ENCODE measurements at regions not wholly inside any gene's neighbourhood (a gene's known extent, or its start where the extent isn't known, plus 50 kb on each side); places are given as distances from the start of the nearest gene placed in this dataset.

GRCh38 chr2:147614979-147615470 lies 229.8 kb upstream of the ACVR2A start:
- ATAC-seq (ENCODE audit: low read depth), result no peak
- POLR2A ChIA-PET, result no interaction called here
- no peak overlapping the region for H3K9ac ChIP-seq (ENCODE audit: low read length)
- intact Hi-C loops (cut with micrococcal nuclease), result no loop called here
- no peaks in the 10 kb centered on the region for H3K4me1 ChIP-seq (ENCODE audit: control insufficient read depth in 2 of 2, insufficient read depth in 2 of 2, low read length in 2 of 2)
- CTCF ChIA-PET, result no interaction called here
- no peak overlapping the region for H3K27ac Mint-ChIP-seq
- H3K4me2 ChIP-seq (replicated peaks; ENCODE audit: low read depth, low read length, poor library complexity, severe bottlenecking), result no peak overlapping the region
- no peaks in the 10 kb centered on the region for H3K36me3 ChIP-seq (replicated peaks in 1 of 2; ENCODE audit: control extremely low read depth in 1 of 2, control insufficient read depth in 1 of 2, extremely low read depth in 1 of 2, insufficient read depth in 2 of 2, low read length in 1 of 2)
- TF ChIP-seq EZH2 (IDR thresholded peaks at IDR 0.05; ENCODE audit: borderline replicate concordance, insufficient read depth, low read depth, low read length, poor library complexity, severe bottlenecking), result no peak
- no peak for TF ChIP-seq CTCF (IDR thresholded peaks at IDR 0.05)
- H3K9me3 ChIP-seq (ENCODE audit: control extremely low read depth in 1 of 3, control insufficient read depth in 2 of 3, insufficient read depth in 1 of 3, low read length in 2 of 3), result no peaks in the 10 kb centered on the region
- H4K20me1 ChIP-seq (ENCODE audit: control insufficient read depth, insufficient read depth, low read length, poor library complexity, severe bottlenecking), result no peaks in the 10 kb centered on the region
- no peaks in the 10 kb centered on the region for H3K27me3 ChIP-seq (replicated peaks in 1 of 4; ENCODE audit: control extremely low read depth in 1 of 4, control insufficient read depth in 3 of 4, insufficient read depth in 4 of 4, low read length in 3 of 4)
- H3K79me2 ChIP-seq (ENCODE audit: control insufficient read depth, insufficient read depth, low read length), result no peaks in the 10 kb centered on the region
- H3K9me3 Mint-ChIP-seq (ENCODE audit: insufficient read depth), result no peaks in the 10 kb centered on the region
- 93% methylated on average over 3 of the region's 4 CpGs for WGBS (ENCODE audit: insufficient coverage)
- H3K4me3 ChIP-seq (ENCODE audit: control extremely low read depth in 1 of 5, extremely low read depth in 1 of 5, insufficient read depth in 1 of 5, low read depth in 2 of 5, low read length in 4 of 5), result no peak overlapping the region
- no peak overlapping the region for H3K27ac ChIP-seq (ENCODE audit: low read length in 2 of 2)
- H3K4me3 Mint-ChIP-seq, result no peak overlapping the region
- H3K27me3 Mint-ChIP-seq, result no peaks in the 10 kb centered on the region
- H2AFZ ChIP-seq (ENCODE audit: insufficient read depth, low read depth, low read length, poor library complexity, severe bottlenecking), result no peak overlapping the region
- DNase-seq, result no peak
- H3K4me1 Mint-ChIP-seq, result no peaks in the 10 kb centered on the region

- ChIA-PET POLR2A (no interaction called here), CTCF (no interaction called here)
- H4K20me1 ChIP-seq (ENCODE audit: control insufficient read depth, insufficient read depth, low read length, poor library complexity, severe bottlenecking), result no peaks in the 10 kb centered on the region
- H3K27me3 Mint-ChIP-seq, result no peaks in the 10 kb centered on the region
- no peak overlapping the region for H3K4me3 ChIP-seq (ENCODE audit: control extremely low read depth in 1 of 5, extremely low read depth in 1 of 5, insufficient read depth in 1 of 5, low read depth in 2 of 5, low read length in 4 of 5)
- H3K27me3 ChIP-seq (replicated peaks in 1 of 4; ENCODE audit: control extremely low read depth in 1 of 4, control insufficient read depth in 3 of 4, insufficient read depth in 4 of 4, low read length in 3 of 4), result no peaks in the 10 kb centered on the region
- DNase-seq (no peak), ATAC-seq (ENCODE audit: low read depth) (no peak)
- H3K27ac Mint-ChIP-seq, result no peak overlapping the region
- no peak overlapping the region for H3K9ac ChIP-seq (ENCODE audit: low read length)
- H3K79me2 ChIP-seq (ENCODE audit: control insufficient read depth, insufficient read depth, low read length), result no peaks in the 10 kb centered on the region
- H3K36me3 ChIP-seq (replicated peaks in 1 of 2; ENCODE audit: control extremely low read depth in 1 of 2, control insufficient read depth in 1 of 2, extremely low read depth in 1 of 2, insufficient read depth in 2 of 2, low read length in 1 of 2), result no peaks in the 10 kb centered on the region
- no peaks in the 10 kb centered on the region for H3K9me3 Mint-ChIP-seq (ENCODE audit: insufficient read depth)
- intact Hi-C loops (cut with micrococcal nuclease), result no loop called here
- H2AFZ ChIP-seq (ENCODE audit: insufficient read depth, low read depth, low read length, poor library complexity, severe bottlenecking), result no peak overlapping the region
- no peaks in the 10 kb centered on the region for H3K4me1 ChIP-seq (ENCODE audit: control insufficient read depth in 2 of 2, insufficient read depth in 2 of 2, low read length in 2 of 2)
- H3K4me1 Mint-ChIP-seq, result no peaks in the 10 kb centered on the region
- H3K9me3 ChIP-seq (ENCODE audit: control extremely low read depth in 1 of 3, control insufficient read depth in 2 of 3, insufficient read depth in 1 of 3, low read length in 2 of 3), result no peaks in the 10 kb centered on the region
- WGBS (ENCODE audit: insufficient coverage), result no CpG with 5 or more reads among the region's 3 CpGs
- H3K4me3 Mint-ChIP-seq, result no peak overlapping the region
- no peak overlapping the region for H3K27ac ChIP-seq (ENCODE audit: low read length in 2 of 2)
- H3K4me2 ChIP-seq (replicated peaks; ENCODE audit: low read depth, low read length, poor library complexity, severe bottlenecking), result no peak overlapping the region
- no peak for TF ChIP-seq EZH2 (IDR thresholded peaks at IDR 0.05; ENCODE audit: borderline replicate concordance, insufficient read depth, low read depth, low read length, poor library complexity, severe bottlenecking)
- TF ChIP-seq CTCF (IDR thresholded peaks at IDR 0.05), result no peak
Observed at GRCh38 chr2:147614471-147614870, 230.4 kb upstream of the ACVR2A start.
